Right atrium auricular region (tissue), 2 donors: ENCODE measurements at regions not wholly inside any gene's neighbourhood (a gene's known extent, or its start where the extent isn't known, plus 50 kb on each side); places are given as distances from the start of the nearest gene placed in this dataset.

Experiments
- DNase-seq: peaks from one replicate; pipeline ENCODE4 v3.0.0-alpha.2; 2019; ENCODE audit warnings: low spot score
- H3K27ac ChIP-seq, 2 donors: fragments of 200-600 bp; sonication (generic); 1 replicate in 1 of 2; 2 replicates in 1 of 2; pipeline ENCODE4 v1.5.1; 2016 to 2019
- H3K27me3 ChIP-seq, 2 donors: fragments of 200-600 bp; sonication (generic); one replicate each; pipeline versions ENCODE4 v1.5.1 to v1.6.0; 2017 to 2019
- H3K36me3 ChIP-seq: fragments of 200-600 bp; sonication (generic); one replicate; pipeline ENCODE4 v1.5.1; 2016
- H3K4me1 ChIP-seq, 2 donors: fragments of 200-600 bp; sonication (generic); one replicate each; pipeline versions ENCODE4 v1.5.1 to v1.6.0; 2017 to 2019
- H3K4me3 ChIP-seq, 2 donors: fragments of 200-600 bp; sonication (generic); 1 replicate in 1 of 2; 2 replicates in 1 of 2; pipeline ENCODE4 v1.5.1; 2017 to 2019; ENCODE audit warnings: mild to moderate bottlenecking in 1 of 2, moderate library complexity in 1 of 2
- H3K9me3 ChIP-seq, 2 donors: fragments of 200-600 bp; sonication (generic); one replicate each; pipeline ENCODE4 v1.5.1; 2019
- TF ChIP-seq, protein P1 (sequence below), 2 donors: fragments of 200-600 bp; sonication (generic); IDR thresholded peaks; one replicate each; pipeline ENCODE4 v1.5.1; 2019; ENCODE audit warnings: antibody characterized with exemption in 2 of 2

GRCh38 chr4:189502841-189503435, 437.7 kb upstream of the FRG1 start:
- Histone ChIP-seq H3K27me3 (no peaks in the 10 kb centered on the region), H3K27ac (no peak overlapping the region), H3K4me3 (no peak overlapping the region), H3K36me3 (no peaks in the 10 kb centered on the region), H3K4me1 (no peaks in the 10 kb centered on the region), H3K9me3 (no peaks in the 10 kb centered on the region)
- TF ChIP-seq, protein P1, sequence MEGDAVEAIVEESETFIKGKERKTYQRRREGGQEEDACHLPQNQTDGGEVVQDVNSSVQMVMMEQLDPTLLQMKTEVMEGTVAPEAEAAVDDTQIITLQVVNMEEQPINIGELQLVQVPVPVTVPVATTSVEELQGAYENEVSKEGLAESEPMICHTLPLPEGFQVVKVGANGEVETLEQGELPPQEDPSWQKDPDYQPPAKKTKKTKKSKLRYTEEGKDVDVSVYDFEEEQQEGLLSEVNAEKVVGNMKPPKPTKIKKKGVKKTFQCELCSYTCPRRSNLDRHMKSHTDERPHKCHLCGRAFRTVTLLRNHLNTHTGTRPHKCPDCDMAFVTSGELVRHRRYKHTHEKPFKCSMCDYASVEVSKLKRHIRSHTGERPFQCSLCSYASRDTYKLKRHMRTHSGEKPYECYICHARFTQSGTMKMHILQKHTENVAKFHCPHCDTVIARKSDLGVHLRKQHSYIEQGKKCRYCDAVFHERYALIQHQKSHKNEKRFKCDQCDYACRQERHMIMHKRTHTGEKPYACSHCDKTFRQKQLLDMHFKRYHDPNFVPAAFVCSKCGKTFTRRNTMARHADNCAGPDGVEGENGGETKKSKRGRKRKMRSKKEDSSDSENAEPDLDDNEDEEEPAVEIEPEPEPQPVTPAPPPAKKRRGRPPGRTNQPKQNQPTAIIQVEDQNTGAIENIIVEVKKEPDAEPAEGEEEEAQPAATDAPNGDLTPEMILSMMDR (IDR thresholded peaks at IDR 0.05): no peak
- no peak for DNase-seq

DNA sequence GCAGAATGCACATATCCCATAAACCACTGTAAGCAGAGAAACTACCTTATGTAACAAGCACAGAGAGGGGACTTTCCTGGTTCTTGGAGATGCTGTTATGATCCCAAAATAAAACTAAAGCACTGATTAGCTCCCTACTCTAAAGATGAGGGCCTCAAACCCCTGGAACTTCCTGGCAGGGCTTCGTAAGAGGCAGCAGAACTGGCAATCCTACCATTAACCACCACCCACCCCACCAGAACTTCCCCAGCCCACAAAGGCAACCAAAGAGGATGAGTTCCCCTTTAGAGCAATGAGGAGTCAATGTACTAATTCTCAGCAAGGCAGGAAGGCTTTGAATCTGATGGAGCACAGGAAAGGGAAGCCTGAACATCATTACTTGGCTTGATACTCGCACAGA, 436.5 kb upstream of the FRG1 start:
- no peaks in the 10 kb centered on the region for H3K4me1 ChIP-seq
- no peaks in the 10 kb centered on the region for H3K36me3 ChIP-seq
- H3K4me3 ChIP-seq: no peak overlapping the region
- DNase-seq: no peak
- H3K9me3 ChIP-seq: no peaks in the 10 kb centered on the region
- TF ChIP-seq, protein P1 (IDR thresholded peaks at IDR 0.05): no peak
- H3K27me3 ChIP-seq: no peaks in the 10 kb centered on the region
- no peak overlapping the region for H3K27ac ChIP-seq

- no peak overlapping the region for H3K4me3 ChIP-seq
- no peaks in the 10 kb centered on the region for H3K9me3 ChIP-seq
- TF ChIP-seq, protein P1 (IDR thresholded peaks at IDR 0.05): no peak
- no peaks in the 10 kb centered on the region for H3K36me3 ChIP-seq
- H3K27ac ChIP-seq: no peak overlapping the region
- DNase-seq: no peak
- H3K4me1 ChIP-seq: no peaks in the 10 kb centered on the region
- no peaks in the 10 kb centered on the region for H3K27me3 ChIP-seq
Observed at GRCh38 chr4:189505380-189505779, 435.3 kb upstream of the FRG1 start.

DNA sequence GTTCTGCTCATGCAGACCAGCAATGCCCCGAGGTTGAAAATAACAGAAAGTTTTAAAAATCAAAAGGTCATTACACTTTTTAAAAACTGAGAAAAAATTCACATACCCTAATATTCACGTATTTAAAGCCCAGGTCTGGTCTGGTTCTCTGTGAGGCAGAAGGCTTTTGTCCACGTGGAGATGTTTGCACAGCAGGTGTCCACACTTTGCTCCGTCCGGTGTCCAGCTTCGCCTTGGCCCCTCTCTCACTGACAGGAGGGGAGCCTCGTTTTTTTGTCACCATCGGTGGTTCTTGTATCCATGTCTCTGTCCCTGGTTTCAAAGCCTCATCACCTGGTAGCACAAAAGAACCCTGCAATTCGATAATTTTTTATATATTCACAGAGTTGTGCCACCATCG, 434.6 kb upstream of the FRG1 start:
- no peaks in the 10 kb centered on the region for H3K27me3 ChIP-seq
- H3K36me3 ChIP-seq: no peaks in the 10 kb centered on the region
- no peak for DNase-seq
- TF ChIP-seq, protein P1 (IDR thresholded peaks at IDR 0.05): no peak
- H3K4me1 ChIP-seq: no peaks in the 10 kb centered on the region
- H3K27ac ChIP-seq: no peak overlapping the region
- H3K9me3 ChIP-seq: no peaks in the 10 kb centered on the region
- no peak overlapping the region for H3K4me3 ChIP-seq

DNA sequence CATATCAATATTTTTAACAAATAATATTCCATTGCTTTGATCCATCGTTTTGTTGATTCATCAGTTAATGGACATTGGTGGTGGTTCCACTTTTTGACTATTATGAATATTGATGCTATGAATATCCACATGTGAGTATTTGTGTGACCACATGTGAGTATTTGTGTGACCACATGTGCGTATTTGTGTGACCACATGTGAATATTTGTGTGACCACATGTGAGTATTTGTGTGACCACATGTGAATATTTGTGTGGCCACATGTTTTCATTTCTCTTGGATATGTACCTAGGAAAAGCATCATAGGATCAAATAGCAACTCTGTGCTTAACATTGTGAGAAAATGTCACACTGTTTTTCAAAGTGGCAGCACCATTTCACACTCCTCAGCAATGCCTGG, 433.6 kb upstream of the FRG1 start:
- no peaks in the 10 kb centered on the region for H3K4me1 ChIP-seq
- H3K27me3 ChIP-seq: no peaks in the 10 kb centered on the region
- H3K36me3 ChIP-seq: no peaks in the 10 kb centered on the region
- no peak overlapping the region for H3K27ac ChIP-seq
- no peak overlapping the region for H3K4me3 ChIP-seq
- no peak for DNase-seq
- TF ChIP-seq, protein P1 (IDR thresholded peaks at IDR 0.05): no peak
- H3K9me3 ChIP-seq: no peaks in the 10 kb centered on the region

- no peaks in the 10 kb centered on the region for H3K9me3 ChIP-seq
- DNase-seq: no peak
- H3K27ac ChIP-seq: no peak overlapping the region
- H3K27me3 ChIP-seq: no peaks in the 10 kb centered on the region
- TF ChIP-seq, protein P1 (IDR thresholded peaks at IDR 0.05): no peak
- no peak overlapping the region for H3K4me3 ChIP-seq
- H3K36me3 ChIP-seq: no peaks in the 10 kb centered on the region
- H3K4me1 ChIP-seq: no peaks in the 10 kb centered on the region
Observed at GRCh38 chr4:189510601-189511000, 430.1 kb upstream of the FRG1 start.
